Amygdala (tissue), 56 donors: ENCODE measurements at regions not wholly inside any gene's neighbourhood (a gene's known extent, or its start where the extent isn't known, plus 50 kb on each side); places are given as distances from the start of the nearest gene placed in this dataset.
"Not testable (repeated sequence)": the region's sequence is repeated elsewhere in the genome, so short reads cannot be mapped to it uniquely, and the experiment has no call there.

Experiments used
- DNase-seq, 56 donors: peaks; one replicate each; lab custom pipeline; 2025; lab: John Stamatoyannopoulos, UW

GRCh38 chr2:242063436-242063835, 193.9 kb downstream of the RTP5 start:
- DNase-seq: no peak

DNA sequence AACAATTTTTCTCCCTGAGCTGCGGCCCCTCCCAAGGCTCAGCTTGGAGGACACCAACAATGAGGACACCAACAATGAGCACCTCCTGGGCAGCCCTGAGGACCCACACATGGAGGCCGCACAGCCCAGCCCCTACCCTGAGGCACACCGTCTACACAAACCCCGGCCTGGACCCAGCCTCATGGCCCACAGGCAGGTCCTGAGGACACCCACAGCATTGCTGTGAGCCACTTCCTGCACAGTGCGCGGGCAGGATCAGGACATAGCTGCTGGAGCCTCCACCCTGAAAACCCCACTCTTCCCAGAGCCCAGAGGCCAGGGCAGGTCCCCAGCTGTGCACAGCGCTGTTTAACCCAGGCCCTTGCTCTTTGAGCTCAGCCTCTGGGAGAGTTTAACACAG, 194.3 kb downstream of the RTP5 start:
- no peak for DNase-seq

GRCh38 chr2:242064364-242065250, 195.1 kb downstream of the RTP5 start:
- DNase-seq: no peak

GRCh38 chr2:242065426-242065825, 195.9 kb downstream of the RTP5 start:
- DNase-seq: no peak

- no peak for DNase-seq
Observed at GRCh38 chr2:242069018-242069417, 199.5 kb downstream of the RTP5 start.

GRCh38 chr2:242069938-242070395, 200.4 kb downstream of the RTP5 start:
- DNase-seq: peak in 18 of 56 donors; percentile 8 to 69 (median 40)

DNA sequence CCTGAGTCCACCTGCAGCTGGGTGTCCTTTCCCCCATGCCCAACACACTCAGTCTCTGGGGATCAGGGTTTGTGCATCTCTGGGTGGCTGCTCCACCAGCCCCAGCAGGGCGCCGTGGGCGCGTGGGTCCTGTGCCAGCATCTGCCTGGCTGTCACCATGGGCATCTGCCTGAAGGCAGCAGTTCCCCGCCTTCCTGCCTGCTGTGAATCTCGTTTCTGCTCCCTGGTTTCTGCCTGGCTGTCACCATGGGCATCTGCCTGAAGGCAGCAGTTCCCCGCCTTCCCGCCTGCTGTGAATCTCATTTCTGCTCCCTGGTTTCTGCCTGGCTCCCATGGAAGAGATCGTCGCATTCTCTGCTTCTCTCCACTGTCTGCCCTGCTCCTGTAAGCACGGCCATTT, 201.2 kb downstream of the RTP5 start:
- peak in 17 of 56 donors; percentile 13 to 60 (median 37) for DNase-seq

GRCh38 chr2:242071377-242071776, 201.8 kb downstream of the RTP5 start:
- DNase-seq: peak in 16 of 56 donors; percentile 10 to 57 (median 38)

- DNase-seq: not testable (repeated sequence)
Observed at GRCh38 chr2:242071936-242072335, 202.4 kb downstream of the RTP5 start.

DNA sequence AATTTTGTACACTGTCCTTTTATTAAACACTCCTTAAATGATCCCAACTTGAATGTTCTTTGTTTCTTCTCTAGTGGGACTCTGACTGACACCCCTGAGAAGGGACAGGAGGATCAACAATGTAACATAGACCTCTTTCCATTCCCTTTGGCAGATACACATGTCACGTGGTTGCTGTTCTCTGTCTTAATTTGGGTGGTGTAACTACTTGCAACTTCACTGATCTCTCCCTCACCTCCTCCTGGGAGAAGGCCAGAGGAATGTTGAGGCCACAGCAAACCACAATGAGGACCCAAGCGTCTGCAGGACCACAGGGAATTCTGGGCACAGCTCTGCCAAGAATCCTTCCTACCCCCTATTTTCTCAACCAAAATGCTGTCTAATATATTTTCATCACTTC, 205.6 kb downstream of the RTP5 start:
- DNase-seq: no peak

DNA sequence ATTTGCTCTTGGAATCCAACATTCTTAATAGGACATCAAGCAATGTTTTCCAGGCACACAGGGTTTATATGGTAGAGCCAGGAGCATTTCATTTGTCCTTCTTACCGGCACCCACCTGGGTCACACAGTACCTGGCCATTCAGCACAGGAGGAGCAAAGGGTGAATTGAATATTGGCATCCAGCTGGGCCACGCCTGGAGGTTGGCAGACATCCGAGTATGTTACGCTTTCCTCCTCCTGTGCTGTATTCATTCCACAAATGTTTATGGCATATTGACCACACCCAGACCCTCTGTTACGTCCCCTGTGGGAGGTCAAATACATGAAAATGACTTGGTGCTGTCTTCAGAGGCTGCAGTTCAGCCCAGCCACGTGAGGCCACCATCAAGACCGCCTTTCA, 206.2 kb downstream of the RTP5 start:
- DNase-seq: no peak

DNA sequence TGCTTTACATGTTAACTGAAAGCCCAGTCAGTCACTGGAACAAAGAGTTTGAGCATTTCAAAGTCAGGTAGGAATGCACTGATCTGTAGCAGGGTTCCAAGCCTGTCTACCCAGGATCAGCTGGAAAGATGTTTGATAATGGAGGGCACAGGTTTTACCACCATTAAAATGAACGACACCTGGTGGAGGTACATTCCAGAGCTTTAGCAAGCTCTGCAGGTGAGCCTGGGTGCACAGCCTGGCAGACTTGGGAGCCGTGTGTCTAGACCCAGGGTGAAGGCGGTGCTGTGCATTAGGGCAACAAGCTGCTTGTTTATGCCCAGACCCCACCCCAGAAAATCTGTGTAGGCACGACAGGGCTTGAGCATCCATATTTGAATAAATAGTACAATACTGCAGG, 206.7 kb downstream of the RTP5 start:
- not testable (repeated sequence) for DNase-seq

GRCh38 chr2:242078426-242078825, 208.9 kb downstream of the RTP5 start:
- DNase-seq: not testable (repeated sequence)

DNA sequence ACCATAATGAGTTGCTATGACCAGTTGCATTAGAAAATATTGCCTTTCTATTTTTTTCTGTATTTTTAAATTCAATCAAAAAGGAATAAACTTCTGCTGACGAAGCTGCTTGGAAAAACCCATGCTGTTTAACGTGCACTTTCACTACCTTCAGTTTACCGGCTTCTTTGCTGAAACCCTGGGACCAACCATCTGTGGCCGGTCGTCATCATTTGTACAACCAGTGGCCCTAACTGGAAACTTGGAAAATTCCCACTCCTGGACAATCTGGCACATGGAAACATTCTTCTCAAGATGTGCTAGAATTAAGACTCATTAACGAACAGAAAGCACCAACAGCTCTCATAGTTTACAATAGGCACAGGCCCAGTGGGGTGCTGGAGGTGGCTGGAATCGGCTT, 210.3 kb downstream of the RTP5 start:
- DNase-seq: not testable (repeated sequence)

GRCh38 chr2:242080575-242081214, 211.2 kb downstream of the RTP5 start:
- not testable (repeated sequence) for DNase-seq

GRCh38 chr2:242084034-242084433, 214.5 kb downstream of the RTP5 start:
- not testable (repeated sequence) for DNase-seq

GRCh38 chr2:242085024-242085674, 215.6 kb downstream of the RTP5 start:
- not testable (repeated sequence) for DNase-seq

DNA sequence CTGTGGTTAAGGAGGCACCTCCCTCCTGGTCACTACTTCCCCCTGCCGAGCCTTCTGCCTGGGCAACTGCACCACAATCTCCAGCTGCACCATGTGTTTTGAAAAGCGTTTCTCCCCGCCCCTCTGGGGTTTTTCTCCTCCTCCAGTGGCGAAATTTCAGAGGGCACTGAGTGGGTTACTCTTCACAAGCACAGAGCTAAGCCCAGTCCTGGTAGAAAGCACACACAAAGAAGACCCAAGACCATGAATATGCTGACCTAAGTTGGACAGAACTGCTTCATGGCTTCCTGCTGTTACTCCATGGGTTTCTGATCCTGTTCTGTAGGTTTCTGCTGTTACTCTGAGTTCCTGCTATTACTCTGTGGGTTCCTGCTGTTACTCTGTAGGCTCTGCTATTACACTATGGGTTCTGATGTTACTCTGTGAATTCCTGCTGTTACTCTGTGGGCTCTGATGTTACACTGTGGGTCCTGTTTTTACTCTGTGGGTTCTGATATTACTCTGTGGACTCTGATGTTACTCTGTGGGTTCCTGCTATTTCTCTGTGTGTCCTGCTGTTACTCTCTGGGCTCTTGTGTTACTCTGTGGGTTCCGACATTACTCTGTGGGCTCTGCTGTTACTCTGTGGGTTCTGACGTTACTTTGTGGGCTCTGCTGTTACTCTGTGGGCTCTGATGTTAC, 216.6 kb downstream of the RTP5 start:
- peak in 13 of 56 donors; percentile 10 to 60 (median 26) for DNase-seq

GRCh38 chr2:242088044-242088443, 218.5 kb downstream of the RTP5 start:
- DNase-seq: peak in 2 of 56 donors; percentile 13 to 46

DNA sequence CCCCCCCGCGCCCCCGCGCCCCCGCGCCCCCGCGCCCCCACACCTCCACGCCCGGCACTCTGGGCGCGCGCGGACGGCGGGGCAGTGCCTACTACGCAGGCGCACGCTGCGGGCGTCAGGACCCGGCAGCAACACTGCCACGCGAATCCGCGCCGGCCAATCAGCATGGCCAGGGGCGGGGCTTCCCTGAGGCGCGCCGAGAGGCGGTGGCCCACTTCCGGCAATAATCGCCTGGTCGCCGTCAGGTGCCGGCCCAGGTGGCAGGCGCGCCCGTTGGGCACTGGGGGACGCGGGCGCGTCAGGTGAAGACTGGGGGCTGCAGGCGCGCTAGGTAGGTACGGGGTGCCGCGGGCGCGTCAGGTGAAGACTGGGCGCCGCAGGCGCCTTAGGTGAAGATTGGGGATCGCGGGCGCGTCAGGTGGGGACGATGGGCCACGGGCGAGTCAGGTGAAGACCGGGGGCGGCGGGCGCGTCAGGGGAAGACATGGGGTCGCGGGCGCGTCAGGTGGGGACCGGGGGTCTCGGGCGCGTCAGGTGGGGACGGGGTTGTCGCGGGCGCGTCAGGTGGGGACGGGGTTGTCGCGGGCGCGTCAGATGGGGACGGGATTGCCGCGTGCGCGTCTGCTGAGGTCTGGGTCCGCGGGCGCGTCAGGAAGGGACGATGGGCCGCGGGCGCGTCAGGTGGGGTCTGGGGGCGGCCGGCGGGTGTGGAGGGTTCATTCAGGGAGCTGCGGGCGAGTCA, 219.1 kb downstream of the RTP5 start:
- DNase-seq: peak in 54 of 56 donors; percentile 37 to 95 (median 82)
